ENCODE measurements at regions not wholly inside any gene's neighbourhood (a gene's known extent, or its start where the extent isn't known, plus 50 kb on each side); places are given as distances from the start of the nearest gene placed in this dataset.

DNA sequence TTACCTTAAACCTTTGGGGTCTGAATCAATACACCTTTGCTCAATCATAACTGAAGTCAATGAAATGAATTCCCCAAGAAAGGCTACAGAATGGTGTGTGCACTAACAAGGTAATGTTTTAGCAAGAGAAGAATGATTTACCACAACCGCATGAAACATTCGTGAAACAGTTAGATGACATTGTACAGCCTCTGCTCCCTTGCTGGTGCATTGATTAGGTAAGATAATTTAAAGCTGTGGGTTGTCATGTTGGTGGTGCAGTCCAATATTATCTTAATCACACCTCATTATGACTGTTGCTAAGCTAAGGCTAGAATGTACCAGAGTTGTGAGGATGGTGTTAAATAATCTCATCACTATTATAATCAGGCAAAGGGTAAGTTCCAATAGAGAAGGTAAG is 1673.2 kb upstream of the PRR20A start:
- intact Hi-C loops (cut with DNase I) = no loop called here

GRCh38 chr13:55483626-55484158 is 1657.0 kb upstream of the PRR20A start:
- Histone ChIP-seq H3K4me1 (no peaks in the 10 kb centered on the region), H3K9me3 (no peaks in the 10 kb centered on the region), H3K27ac (replicated peaks in 1 of 4) (no peak overlapping the region), H3K36me3 (no peaks in the 10 kb centered on the region), H3K4me3 (no peak overlapping the region), H3K27me3 (no peaks in the 10 kb centered on the region)
- 50% methylated on average over 3 of the region's 3 CpGs for WGBS
- intact Hi-C loops (cut with DNase I) = no loop called here
- no peak for DNase-seq (ENCODE audit: extremely low spot score)
- TF ChIP-seq EP300 (IDR thresholded peaks at IDR 0.05) = no peak
- TF ChIP-seq, protein P1, sequence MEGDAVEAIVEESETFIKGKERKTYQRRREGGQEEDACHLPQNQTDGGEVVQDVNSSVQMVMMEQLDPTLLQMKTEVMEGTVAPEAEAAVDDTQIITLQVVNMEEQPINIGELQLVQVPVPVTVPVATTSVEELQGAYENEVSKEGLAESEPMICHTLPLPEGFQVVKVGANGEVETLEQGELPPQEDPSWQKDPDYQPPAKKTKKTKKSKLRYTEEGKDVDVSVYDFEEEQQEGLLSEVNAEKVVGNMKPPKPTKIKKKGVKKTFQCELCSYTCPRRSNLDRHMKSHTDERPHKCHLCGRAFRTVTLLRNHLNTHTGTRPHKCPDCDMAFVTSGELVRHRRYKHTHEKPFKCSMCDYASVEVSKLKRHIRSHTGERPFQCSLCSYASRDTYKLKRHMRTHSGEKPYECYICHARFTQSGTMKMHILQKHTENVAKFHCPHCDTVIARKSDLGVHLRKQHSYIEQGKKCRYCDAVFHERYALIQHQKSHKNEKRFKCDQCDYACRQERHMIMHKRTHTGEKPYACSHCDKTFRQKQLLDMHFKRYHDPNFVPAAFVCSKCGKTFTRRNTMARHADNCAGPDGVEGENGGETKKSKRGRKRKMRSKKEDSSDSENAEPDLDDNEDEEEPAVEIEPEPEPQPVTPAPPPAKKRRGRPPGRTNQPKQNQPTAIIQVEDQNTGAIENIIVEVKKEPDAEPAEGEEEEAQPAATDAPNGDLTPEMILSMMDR (IDR thresholded peaks at IDR 0.05) = no peak
- no peak for TF ChIP-seq POLR2AphosphoS5 (IDR thresholded peaks at IDR 0.05)
- no peak for TF ChIP-seq POLR2A (IDR thresholded peaks at IDR 0.05; ENCODE audit: low read depth)

More for the DNA sequence above, 1673.2 kb upstream of the PRR20A start:
- 79% methylated on average over 2 of the region's 2 CpGs for WGBS
- H3K27ac ChIP-seq (replicated peaks in 1 of 4) = no peak overlapping the region
- H3K4me3 ChIP-seq = no peak overlapping the region
- H3K9me3 ChIP-seq = no peaks in the 10 kb centered on the region
- TF ChIP-seq POLR2A (IDR thresholded peaks at IDR 0.05; ENCODE audit: low read depth) (no peak), EP300 (IDR thresholded peaks at IDR 0.05) (no peak), POLR2AphosphoS5 (IDR thresholded peaks at IDR 0.05) (no peak)
- TF ChIP-seq, protein P1 (IDR thresholded peaks at IDR 0.05) = no peak
- no peak for DNase-seq (ENCODE audit: extremely low spot score)
- H3K36me3 ChIP-seq = no peaks in the 10 kb centered on the region
- H3K27me3 ChIP-seq = no peaks in the 10 kb centered on the region
- no peaks in the 10 kb centered on the region for H3K4me1 ChIP-seq

GRCh38 chr13:55493297-55493696 is 1647.4 kb upstream of the PRR20A start:
- intact Hi-C loops (cut with DNase I) = no loop called here
- Histone ChIP-seq H3K4me3 (no peak overlapping the region), H3K27me3 (no peaks in the 10 kb centered on the region), H3K4me1 (no peaks in the 10 kb centered on the region), H3K9me3 (no peaks in the 10 kb centered on the region), H3K27ac (replicated peaks in 1 of 4) (no peak overlapping the region), H3K36me3 (no peaks in the 10 kb centered on the region)
- no peak for DNase-seq (ENCODE audit: extremely low spot score)
- TF ChIP-seq EP300 (IDR thresholded peaks at IDR 0.05) (no peak), POLR2AphosphoS5 (IDR thresholded peaks at IDR 0.05) (no peak), POLR2A (IDR thresholded peaks at IDR 0.05; ENCODE audit: low read depth) (no peak)
- TF ChIP-seq, protein P1 (IDR thresholded peaks at IDR 0.05) = no peak
- WGBS = 81% methylated on average over 3 of the region's 3 CpGs

DNA sequence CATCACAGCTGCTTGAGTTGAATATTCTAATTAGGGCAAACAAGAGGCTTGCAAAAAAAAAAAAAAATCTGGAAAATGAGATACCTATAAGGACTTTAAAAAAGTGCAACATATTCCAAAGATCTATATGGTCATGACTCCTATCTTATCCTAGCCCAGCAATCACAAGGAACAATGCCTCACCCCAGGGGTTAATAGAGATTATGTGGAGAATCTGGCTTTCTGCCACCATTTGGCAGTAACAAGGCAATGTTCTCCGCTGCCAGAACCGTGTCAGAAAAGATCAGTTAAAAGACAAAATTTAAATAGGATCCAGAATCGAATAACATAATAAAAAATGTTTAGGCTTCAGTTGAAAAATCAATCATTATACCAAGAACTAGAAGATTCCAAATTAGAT is 1643.2 kb upstream of the PRR20A start:
- 78% methylated on average over 3 of the region's 3 CpGs for WGBS
- intact Hi-C loops (cut with DNase I) = no loop called here
- H3K36me3 ChIP-seq = no peaks in the 10 kb centered on the region

More for the DNA sequence above, 1643.2 kb upstream of the PRR20A start:
- Histone ChIP-seq H3K27me3 (no peaks in the 10 kb centered on the region), H3K27ac (replicated peaks in 1 of 4) (no peak overlapping the region), H3K9me3 (no peaks in the 10 kb centered on the region), H3K4me3 (no peak overlapping the region), H3K4me1 (no peaks in the 10 kb centered on the region)
- DNase-seq (ENCODE audit: extremely low spot score) = no peak
- no peak for TF ChIP-seq EP300 (IDR thresholded peaks at IDR 0.05)
- TF ChIP-seq, protein P1 (IDR thresholded peaks at IDR 0.05) = no peak
- no peak for TF ChIP-seq POLR2A (IDR thresholded peaks at IDR 0.05; ENCODE audit: low read depth)
- no peak for TF ChIP-seq POLR2AphosphoS5 (IDR thresholded peaks at IDR 0.05)

Measured in esophagus muscularis mucosa (tissue), 4 donors.